ENCODE measurements at regions not wholly inside any gene's neighbourhood (a gene's known extent, or its start where the extent isn't known, plus 50 kb on each side); places are given as distances from the start of the nearest gene placed in this dataset.
A peak's percentile ranks its signal among the peaks of the same experiment; 100 is the strongest.

DNA sequence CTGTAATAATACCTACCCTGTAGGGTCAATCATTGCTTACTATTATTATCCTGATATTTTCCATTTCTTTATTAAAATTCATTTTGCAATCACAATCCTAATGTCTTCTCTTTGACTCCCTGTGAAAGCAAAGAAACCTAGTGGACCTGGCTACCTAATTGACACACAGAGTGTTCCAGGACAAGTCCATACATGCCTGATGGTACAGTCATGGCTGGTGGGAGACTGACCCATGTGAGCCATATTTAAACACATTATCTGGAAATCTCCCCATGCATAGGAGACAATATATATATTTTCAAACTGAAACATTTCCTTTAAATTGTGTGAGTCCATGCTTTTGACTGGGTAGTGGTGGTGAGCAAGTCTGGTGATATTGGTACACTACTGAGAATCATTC, 230.6 kb upstream of the DACH1 start:
- no peak for DNase-seq

DNA sequence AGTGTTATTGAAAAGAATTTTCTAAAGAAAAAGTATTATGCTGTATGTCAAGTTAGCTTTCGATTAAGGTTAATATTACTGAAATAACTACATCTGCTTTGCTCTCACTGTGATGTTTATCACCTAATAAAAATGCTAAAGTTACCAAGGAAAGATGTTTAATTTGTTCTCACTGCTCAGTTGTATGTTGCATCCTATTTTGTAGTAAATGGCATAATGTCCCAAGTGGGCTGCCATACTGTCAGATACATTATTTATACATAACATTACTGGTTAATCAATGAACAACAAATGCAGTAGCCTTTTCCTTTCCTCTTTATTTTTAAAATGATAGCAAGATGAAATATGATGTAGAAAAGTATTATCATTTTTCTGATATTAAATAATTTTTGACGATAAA, 226.3 kb upstream of the DACH1 start:
- no peak for DNase-seq

DNA sequence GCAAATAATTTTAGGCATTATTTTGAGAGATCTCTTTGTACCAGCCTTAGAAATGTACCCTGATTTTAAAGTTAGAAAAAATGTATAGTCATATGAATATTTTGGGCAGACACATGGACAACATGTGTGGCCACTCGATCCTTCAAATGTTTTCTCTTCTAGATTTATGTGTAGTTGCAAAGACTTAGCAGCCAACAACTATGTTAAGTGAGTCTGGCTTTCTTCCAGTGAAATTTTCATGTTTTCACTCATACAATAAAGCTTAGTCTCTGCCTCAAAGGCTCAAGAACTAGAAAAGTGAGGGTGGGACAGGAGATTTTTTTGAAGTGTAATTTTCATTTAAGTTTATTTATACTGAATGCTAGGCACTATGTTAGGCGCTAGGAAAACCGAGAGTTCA, 207.7 kb upstream of the DACH1 start:
- DNase-seq, result no peak

DNA sequence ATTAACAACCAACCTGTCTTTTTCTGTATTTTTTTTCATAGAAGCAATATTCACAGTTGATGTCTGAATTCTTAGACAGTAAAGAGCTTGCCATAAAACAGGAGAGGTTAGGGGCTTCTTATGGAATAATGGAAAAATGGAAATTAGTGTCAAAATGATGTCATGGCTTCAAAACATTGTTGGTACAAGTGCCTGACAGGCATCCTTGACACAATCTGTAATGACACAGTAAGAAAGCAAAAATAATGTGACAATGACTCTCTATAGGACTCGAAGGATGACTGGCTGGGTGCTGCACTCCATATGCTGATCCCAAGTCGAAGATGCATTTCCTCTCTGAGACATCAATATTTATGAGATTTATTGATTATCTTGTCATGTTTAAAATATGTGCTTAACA, 205.3 kb upstream of the DACH1 start:
- no peak for DNase-seq

DNA sequence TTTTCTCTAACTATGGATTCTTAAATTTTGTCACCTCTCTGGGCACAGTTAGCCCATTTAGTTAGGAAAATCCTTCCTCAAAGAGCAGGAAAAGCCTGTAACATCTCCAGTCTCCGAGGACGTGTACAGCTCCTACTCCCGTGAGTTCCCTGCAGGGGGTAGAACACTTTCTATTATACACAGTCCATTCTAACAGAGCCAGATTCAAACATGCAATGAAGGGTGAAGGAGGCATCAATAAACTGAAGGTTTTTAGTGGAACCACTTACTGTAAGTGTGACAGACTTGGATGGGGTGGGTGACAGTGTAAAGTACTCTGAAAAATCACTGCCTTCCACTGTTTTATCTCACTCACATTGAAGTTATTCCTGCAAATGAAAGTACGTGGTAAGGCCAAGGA, 204.7 kb upstream of the DACH1 start:
- DNase-seq, result no peak

DNA sequence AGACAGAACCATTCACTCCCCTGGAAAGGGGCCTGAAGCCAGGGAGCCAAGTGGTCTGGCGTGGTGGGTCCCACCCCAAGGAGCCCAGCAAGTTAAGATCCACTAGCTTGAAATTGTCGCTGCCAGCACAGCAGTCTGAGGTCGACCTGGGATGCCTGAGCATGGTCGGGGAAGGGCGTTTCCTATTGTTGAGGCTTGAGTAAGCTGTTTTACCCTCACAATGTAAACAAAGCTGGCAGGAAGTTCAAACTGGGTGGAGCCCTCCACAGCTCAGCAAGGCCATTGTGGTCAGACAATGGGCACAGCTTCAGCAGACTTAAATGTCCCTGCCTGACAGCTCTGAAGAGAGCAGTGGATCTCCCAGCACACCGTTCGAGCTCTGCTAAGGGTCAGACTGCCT, 195.6 kb upstream of the DACH1 start:
- DNase-seq, result peak; percentile 55

DNA sequence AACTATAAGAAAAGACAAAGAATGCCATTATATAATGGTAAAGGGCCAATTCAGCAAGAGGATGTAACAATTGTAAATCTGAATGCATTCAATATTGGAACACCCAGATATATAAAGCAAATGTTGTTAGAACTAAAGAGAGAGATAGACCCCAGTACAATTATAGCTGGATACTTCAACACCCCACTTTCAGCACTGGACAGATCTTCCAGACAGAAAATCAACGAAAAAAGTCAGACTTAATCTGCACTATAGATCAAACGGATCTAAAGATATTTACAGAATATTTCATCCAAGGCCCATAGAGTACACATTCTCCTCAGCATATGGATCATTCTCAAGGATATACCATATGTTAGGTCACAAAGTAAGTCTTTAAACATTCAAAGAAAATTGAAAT, 194.6 kb upstream of the DACH1 start:
- DNase-seq, result no peak

- DNase-seq, result no peak
These were observed 183.2 kb upstream of the DACH1 start for GRCh38 chr13:72050251-72050650.

GRCh38 chr13:72043366-72043765, 176.4 kb upstream of the DACH1 start:
- no peak for DNase-seq

DNA sequence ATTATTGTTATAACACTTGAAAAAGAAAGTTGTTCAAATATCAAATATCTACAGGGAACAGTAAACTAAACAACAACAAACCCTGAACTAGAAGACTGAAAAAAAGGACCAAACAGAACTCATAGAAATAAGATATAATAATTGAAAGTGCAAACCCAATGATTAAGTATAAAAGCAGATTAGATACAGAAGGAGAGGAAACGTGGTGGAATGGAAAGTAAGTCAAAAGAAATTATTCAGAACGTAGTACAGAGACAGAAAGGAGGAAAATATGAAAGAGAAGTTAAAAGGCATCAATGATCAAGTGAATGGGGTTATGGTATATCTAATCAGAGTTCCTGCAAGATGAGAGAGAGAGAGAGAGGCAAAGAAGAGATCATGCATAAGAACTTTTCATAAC, 174.2 kb upstream of the DACH1 start:
- DNase-seq, result no peak

DNA sequence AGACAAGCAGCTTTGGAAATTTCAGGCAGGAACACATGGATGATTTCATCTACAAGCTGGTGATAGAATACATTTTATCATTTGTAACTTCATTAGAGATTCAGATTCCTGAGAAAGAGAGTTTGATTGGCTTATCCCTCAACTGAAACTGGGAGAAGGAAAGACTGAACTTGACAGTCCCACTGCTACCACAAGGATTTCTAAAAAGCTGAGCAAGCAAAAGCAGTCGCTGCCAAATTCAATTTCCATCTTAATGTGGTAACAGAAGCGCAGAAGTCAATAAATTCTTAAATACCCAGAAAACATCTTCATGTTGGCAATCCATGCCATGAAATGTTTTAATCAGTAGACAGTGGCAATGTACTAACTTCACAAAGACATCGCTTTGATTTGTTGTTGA, 172.1 kb upstream of the DACH1 start:
- no peak for DNase-seq

GRCh38 chr13:72029981-72030380, 163.0 kb upstream of the DACH1 start:
- no peak for DNase-seq

- no peak for DNase-seq
These were observed 158.8 kb upstream of the DACH1 start for GRCh38 chr13:72025836-72026235.

- no peak for DNase-seq
These were observed 156.9 kb upstream of the DACH1 start for GRCh38 chr13:72023895-72024294.

- DNase-seq, result no peak
These were observed 138.5 kb upstream of the DACH1 start for GRCh38 chr13:72005455-72005854.

DNA sequence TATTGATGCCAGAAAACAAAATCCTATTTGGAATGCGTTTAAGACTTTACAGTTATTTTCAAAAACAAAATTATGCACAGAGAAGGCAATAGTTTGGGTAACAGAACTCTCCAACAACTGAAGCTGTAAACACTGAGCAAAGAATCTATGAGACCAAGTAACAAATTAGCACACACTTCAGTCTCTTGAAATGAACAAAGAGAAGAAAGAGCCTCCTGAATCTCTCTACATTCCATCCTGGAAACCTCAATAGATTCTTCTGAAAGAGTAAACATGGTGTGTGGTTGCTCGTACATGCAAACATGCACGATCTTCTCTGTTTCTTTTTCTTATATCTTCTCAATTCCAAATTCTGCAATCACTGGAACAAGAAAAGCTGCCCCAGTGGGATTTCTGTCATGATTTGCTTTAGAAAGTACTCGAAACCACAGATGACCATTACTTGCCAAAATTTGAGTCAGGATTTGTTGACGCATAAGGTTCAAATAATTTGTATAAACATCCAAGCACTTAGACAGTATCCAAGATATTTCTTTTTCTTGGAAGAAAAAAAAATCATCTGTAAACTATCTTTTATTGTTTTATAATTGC, 137.9 kb upstream of the DACH1 start:
- no peak for DNase-seq

GRCh38 chr13:72004246-72004645, 137.2 kb upstream of the DACH1 start:
- no peak for DNase-seq

DNA sequence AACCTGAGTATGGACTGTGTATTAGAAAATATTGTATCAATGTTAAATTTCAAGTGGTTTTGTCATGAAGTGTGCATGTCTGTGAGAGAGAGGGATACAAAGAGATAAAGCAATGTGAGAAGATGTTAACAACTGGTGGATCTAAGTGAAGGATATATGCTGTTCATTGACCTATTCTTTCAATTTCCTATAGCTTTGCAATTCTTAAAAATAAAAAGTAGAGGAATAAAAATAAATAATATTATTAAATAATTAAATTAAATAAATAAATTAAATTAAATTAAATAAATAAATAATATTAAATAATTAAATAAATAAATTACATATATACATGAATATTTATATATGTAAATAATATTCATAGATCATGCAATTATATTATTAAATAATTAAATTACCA, 131.2 kb upstream of the DACH1 start:
- DNase-seq, result no peak

DNA sequence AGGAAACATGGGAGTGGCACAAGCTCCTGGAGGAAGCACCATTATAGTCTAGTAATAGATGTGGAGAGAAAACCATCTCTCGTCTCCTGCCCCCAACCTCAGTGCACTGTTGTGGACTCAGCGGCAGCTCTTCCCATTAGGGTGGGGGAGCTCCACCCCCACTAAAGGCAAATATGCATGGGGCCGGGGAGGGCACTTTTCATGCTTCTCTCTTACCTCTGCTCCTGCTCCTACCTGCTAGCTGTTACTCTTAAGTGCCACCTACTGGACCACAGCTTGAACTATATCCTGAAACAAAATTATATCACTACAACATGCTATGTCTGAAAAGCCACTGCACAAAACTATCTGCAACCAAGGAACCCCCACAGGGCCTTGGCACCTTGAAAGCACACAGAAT, 112.6 kb upstream of the DACH1 start:
- DNase-seq, result peak; percentile 55

DNA sequence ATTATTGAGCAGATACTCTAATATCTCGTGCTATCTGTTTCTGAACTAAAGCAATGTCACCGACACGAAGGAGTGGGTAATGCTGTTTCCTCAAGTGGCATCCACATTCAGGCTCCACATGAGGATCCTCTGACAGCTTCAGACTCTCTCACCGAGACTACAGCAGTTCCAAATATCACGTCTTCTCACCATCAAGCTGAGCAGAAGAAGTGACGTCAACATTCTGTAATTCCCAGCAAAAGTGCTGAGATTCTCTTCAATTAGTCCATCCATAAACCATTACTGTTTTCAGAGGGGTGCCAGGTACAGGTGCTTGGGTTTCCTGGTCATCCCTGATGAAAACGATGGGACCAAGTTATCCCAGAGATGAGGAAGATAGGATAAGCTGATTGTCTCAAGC, 110.0 kb upstream of the DACH1 start:
- no peak for DNase-seq

- no peak for DNase-seq
These were observed 101.0 kb upstream of the DACH1 start for GRCh38 chr13:71967990-71968389.

GRCh38 chr13:71964491-71965100, 97.6 kb upstream of the DACH1 start:
- DNase-seq, result peak; percentile 40

- DNase-seq, result no peak
These were observed 95.7 kb upstream of the DACH1 start for GRCh38 chr13:71962735-71963134.

- no peak for DNase-seq
These were observed 95.1 kb upstream of the DACH1 start for GRCh38 chr13:71962126-71962525.

GRCh38 chr13:71949441-71949840, 82.4 kb upstream of the DACH1 start:
- DNase-seq, result no peak

All from hematopoietic multipotent progenitor cell treated with erythropoietin and hydrocortisone succinate and interleukin-3 and kit ligand, for 4 days (in vitro differentiated cells).